ENCODE measurements at regions not wholly inside any gene's neighbourhood (a gene's known extent, or its start where the extent isn't known, plus 50 kb on each side); places are given as distances from the start of the nearest gene placed in this dataset.

DNA sequence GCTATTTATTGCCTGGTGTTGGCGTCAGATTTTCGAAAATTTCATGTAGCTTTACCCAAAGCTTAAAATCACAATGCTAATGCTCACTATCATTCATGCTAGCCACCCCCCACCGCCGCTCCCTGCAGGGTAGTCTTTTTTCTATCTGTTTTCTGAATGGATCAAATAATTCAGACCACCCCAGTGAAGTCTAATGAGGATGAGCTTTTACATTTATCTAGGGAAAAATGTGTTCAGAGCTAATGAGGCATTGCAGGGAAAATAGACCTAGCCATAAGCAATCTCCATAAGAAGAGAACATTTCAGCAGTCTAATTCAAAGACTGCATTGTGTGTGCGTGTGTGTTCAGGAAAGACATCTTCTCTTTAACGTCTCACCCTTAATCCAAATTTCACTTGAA is 533.0 kb upstream of the PRMT6 start:
- DNase-seq (ENCODE audit: low read depth) = no peak
- no peak overlapping the region for H3K4me3 ChIP-seq (ENCODE audit: low read depth, low read length)
- TF ChIP-seq, protein P1, sequence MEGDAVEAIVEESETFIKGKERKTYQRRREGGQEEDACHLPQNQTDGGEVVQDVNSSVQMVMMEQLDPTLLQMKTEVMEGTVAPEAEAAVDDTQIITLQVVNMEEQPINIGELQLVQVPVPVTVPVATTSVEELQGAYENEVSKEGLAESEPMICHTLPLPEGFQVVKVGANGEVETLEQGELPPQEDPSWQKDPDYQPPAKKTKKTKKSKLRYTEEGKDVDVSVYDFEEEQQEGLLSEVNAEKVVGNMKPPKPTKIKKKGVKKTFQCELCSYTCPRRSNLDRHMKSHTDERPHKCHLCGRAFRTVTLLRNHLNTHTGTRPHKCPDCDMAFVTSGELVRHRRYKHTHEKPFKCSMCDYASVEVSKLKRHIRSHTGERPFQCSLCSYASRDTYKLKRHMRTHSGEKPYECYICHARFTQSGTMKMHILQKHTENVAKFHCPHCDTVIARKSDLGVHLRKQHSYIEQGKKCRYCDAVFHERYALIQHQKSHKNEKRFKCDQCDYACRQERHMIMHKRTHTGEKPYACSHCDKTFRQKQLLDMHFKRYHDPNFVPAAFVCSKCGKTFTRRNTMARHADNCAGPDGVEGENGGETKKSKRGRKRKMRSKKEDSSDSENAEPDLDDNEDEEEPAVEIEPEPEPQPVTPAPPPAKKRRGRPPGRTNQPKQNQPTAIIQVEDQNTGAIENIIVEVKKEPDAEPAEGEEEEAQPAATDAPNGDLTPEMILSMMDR (conservative IDR thresholded peaks at IDR 0.05; ENCODE audit: low read depth, low read length) = no peak

DNA sequence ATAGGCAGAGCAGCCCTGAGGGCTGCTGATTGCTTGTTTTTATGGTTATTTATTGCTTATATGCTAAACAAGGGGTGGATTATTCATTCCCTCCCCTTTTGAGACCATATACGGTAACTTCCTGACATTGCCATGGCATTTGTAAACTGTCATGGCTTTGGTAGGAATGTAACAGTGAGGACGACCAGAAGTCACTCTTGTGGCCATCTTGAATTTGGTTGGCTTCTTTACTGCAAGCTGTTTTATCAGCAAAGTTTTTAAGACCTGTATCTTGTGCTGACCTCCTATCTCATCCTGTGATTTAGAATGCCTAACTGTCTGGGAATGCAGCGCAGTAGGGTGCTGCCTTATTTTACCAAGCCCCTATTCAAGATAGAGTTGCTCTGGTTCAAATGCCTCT is 531.8 kb upstream of the PRMT6 start:
- no peak for DNase-seq (ENCODE audit: low read depth)
- TF ChIP-seq, protein P1 (conservative IDR thresholded peaks at IDR 0.05; ENCODE audit: low read depth, low read length) = no peak

DNA sequence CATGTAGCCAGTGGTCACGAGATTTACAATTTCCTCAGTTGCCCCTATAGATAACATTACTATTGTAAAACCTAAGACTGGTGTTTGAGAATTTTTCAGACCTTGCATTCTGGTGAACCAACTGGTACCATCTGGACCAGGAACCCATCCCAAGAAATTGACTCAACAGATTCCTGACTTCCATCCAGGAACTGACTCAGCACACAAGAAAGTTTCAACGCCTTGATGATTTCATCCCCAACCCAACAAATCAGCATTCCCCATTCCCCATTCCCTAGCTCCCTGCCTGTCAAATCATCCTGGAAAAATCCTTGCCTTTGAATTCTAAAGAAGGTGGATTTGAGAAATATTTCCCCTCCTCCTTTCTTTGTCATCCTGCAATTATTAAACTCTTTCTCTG is 529.8 kb upstream of the PRMT6 start:
- DNase-seq (ENCODE audit: low read depth) = peak; percentile 65
- no peak overlapping the region for H3K4me3 ChIP-seq (ENCODE audit: low read depth, low read length)
- TF ChIP-seq, protein P1 (conservative IDR thresholded peaks at IDR 0.05; ENCODE audit: low read depth, low read length) = no peak

More for the DNA sequence above, 531.8 kb upstream of the PRMT6 start:
- H3K4me3 ChIP-seq (ENCODE audit: low read depth, low read length) = no peak overlapping the region

DNA sequence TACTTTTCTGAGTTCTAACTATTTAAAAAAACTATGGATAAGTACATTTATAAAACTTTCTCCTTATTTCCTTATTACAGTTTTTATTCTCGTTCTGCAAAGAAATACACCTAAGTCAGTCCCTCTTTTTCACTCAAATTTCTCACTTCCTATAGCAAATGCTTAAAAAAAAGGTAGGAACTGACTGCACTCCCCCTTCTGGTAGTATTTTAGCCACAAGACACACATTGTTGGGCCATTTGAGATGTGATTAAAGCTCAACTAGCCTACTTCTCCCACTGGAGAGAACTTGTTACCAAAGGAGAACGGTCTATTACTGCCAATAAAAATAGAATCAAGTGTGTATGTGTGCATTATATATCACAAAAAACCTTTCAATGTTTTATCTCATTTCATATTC is 521.9 kb upstream of the PRMT6 start:
- H3K4me3 ChIP-seq (ENCODE audit: low read depth, low read length) = no peak overlapping the region
- TF ChIP-seq, protein P1 (conservative IDR thresholded peaks at IDR 0.05; ENCODE audit: low read depth, low read length) = peak; percentile 56
- DNase-seq (ENCODE audit: low read depth) = no peak

DNA sequence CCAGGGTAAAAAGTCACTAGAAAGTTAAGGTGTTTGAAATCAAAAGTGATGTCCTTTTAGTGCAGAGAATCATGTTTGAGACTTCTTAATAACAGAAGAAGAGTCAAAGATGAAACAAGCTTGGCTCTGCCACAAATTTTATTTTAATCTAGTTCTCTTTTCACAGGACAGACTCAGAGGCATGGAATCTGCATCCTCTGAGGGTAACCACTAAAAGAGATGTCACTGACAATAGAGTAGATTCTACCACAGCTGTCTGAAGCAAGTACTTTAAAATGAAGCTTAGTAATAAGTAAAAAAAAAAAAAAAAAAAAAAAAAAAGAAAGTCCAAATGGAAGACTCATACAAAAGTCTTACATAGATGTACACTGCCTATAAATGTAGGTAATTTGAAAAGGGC is 519.7 kb upstream of the PRMT6 start:
- DNase-seq (ENCODE audit: low read depth) = no peak
- TF ChIP-seq, protein P1 (conservative IDR thresholded peaks at IDR 0.05; ENCODE audit: low read depth, low read length) = no peak
- H3K4me3 ChIP-seq (ENCODE audit: low read depth, low read length) = no peak overlapping the region

DNA sequence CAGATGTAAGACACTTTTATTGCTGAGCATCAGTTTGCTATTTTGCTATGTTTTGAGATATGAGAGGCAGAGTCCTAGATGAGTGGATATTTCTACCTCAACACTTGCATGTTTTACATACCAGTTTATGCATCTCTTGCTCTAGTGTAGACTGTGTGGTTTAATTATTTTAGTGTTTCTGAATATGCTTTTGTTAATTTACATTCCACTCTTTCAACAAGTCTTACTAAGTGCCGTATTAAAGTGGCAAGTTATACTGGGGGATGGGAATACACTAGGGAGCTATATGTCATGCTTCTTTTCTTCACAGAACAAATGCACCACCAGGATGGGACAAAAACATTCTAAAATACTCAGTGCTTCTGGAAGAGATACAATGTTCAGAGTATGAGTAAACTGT is 507.7 kb upstream of the PRMT6 start:
- DNase-seq (ENCODE audit: low read depth) = no peak
- TF ChIP-seq, protein P1 (conservative IDR thresholded peaks at IDR 0.05; ENCODE audit: low read depth, low read length) = no peak

DNA sequence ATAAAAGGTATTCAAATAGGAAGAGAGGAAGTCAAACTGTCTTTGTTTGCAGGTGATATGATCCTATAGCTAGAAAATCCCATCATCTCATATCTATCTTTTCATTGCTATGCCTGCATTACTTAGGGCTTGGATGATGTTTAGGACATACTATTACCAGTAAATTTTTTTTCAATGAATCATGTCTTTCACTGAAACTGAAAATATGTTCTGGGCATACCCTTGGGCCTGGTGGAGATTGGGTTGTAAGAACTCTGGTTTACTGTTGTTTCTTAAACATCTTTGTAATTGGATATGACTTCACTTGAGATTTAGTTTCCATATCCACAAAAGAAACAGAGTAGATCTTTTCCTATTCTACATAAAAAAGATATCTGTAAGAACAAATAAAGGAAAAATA is 502.2 kb upstream of the PRMT6 start:
- DNase-seq (ENCODE audit: low read depth) = no peak
- no peak overlapping the region for H3K4me3 ChIP-seq (ENCODE audit: low read depth, low read length)
- TF ChIP-seq, protein P1 (conservative IDR thresholded peaks at IDR 0.05; ENCODE audit: low read depth, low read length) = no peak

More for the DNA sequence above, 507.7 kb upstream of the PRMT6 start:
- no peak overlapping the region for H3K4me3 ChIP-seq (ENCODE audit: low read depth, low read length)
